HG03060 (cell line): ENCODE measurements at regions not wholly inside any gene's neighbourhood (a gene's known extent, or its start where the extent isn't known, plus 50 kb on each side); places are given as distances from the start of the nearest gene placed in this dataset.

ENCODE experiments used
- ATAC-seq: cut with Tn5 transposase; IDR thresholded peaks from one replicate; pipeline ENCODE4 v1.9.1; 2021; ENCODE audit warnings: low read depth, moderate number of reproducible peaks; ENCODE audit not compliant: unreplicated experiment

- ATAC-seq = no peak
Observed at GRCh38 chr11:11016943-11017342, 159.1 kb upstream of the ZBED5 start.

- no peak for ATAC-seq
Observed at GRCh38 chr11:11016068-11016467, 158.2 kb upstream of the ZBED5 start.

GRCh38 chr11:11011617-11012016 is 153.8 kb upstream of the ZBED5 start:
- no peak for ATAC-seq

GRCh38 chr11:11010624-11011127 is 152.8 kb upstream of the ZBED5 start:
- no peak for ATAC-seq

GRCh38 chr11:11009179-11009578 is 151.3 kb upstream of the ZBED5 start:
- ATAC-seq = no peak

GRCh38 chr11:11004069-11004468 is 146.2 kb upstream of the ZBED5 start:
- ATAC-seq = no peak

- no peak for ATAC-seq
Observed at GRCh38 chr11:11003226-11003625, 145.4 kb upstream of the ZBED5 start.

GRCh38 chr11:11000579-11001283 is 142.9 kb upstream of the ZBED5 start:
- no peak for ATAC-seq

GRCh38 chr11:10998674-10999073 is 140.8 kb upstream of the ZBED5 start:
- no peak for ATAC-seq

- ATAC-seq = no peak
Observed at GRCh38 chr11:10996678-10997077, 138.8 kb upstream of the ZBED5 start.

GRCh38 chr11:10993640-10994039 is 135.8 kb upstream of the ZBED5 start:
- ATAC-seq = no peak

- ATAC-seq = no peak
Observed at GRCh38 chr11:10993186-10993585, 135.3 kb upstream of the ZBED5 start.

GRCh38 chr11:10991393-10991792 is 133.5 kb upstream of the ZBED5 start:
- no peak for ATAC-seq

GRCh38 chr11:10990637-10991193 is 132.9 kb upstream of the ZBED5 start:
- ATAC-seq = no peak

GRCh38 chr11:10990160-10990559 is 132.3 kb upstream of the ZBED5 start:
- ATAC-seq = no peak

- ATAC-seq = no peak
Observed at GRCh38 chr11:10986006-10986405, 128.2 kb upstream of the ZBED5 start.

GRCh38 chr11:10984742-10985141 is 126.9 kb upstream of the ZBED5 start:
- ATAC-seq = no peak

GRCh38 chr11:10984250-10984649 is 126.4 kb upstream of the ZBED5 start:
- ATAC-seq = no peak

- ATAC-seq = no peak
Observed at GRCh38 chr11:10982704-10983510, 125.1 kb upstream of the ZBED5 start.

GRCh38 chr11:10979529-10979928 is 121.7 kb upstream of the ZBED5 start:
- no peak for ATAC-seq

- ATAC-seq = no peak
Observed at GRCh38 chr11:10978198-10978597, 120.3 kb upstream of the ZBED5 start.
